ENCODE measurements at regions not wholly inside any gene's neighbourhood (a gene's known extent, or its start where the extent isn't known, plus 50 kb on each side); places are given as distances from the start of the nearest gene placed in this dataset.

- H3K9ac ChIP-seq (ENCODE audit: low read depth in 2 of 2, low read length in 2 of 2) = no peak overlapping the region
- no peak overlapping the region for H3K27ac ChIP-seq
- intact Hi-C loops (cut with DNase I) = no loop called here
- no peaks in the 10 kb centered on the region for H3K4me1 ChIP-seq
- no peaks in the 10 kb centered on the region for H3K36me3 ChIP-seq
- no peak for DNase-seq
- no peaks in the 10 kb centered on the region for H3K27me3 ChIP-seq
- no peak for TF ChIP-seq CTCF (IDR thresholded peaks at IDR 0.05)
- H3K4me3 ChIP-seq = no peak overlapping the region
- no peaks in the 10 kb centered on the region for H3K9me3 ChIP-seq
Measured at GRCh38 chr12:41762691-41763090, 382.0 kb downstream of the GXYLT1 start.

DNA sequence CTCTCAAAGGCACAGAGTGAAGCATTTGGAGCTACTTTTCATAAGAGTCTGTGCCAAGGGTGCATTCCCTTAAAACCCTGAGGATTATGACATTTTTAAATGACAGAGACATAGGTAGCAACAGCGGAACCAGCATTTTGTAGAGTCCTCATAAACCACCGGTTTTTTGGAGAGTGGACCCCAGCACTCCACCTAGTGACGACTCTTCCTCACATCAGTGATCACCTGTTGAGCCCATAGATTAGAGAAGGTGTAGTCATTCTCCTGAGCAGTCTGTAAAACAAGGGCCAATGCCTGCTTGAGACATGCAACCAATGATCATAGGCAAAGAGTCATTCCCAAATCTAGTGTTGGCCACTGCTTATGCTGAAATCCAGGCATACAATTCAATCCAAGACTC, 399.1 kb downstream of the GXYLT1 start:
- no peak overlapping the region for H3K4me3 ChIP-seq
- no peak overlapping the region for H3K9ac ChIP-seq (ENCODE audit: low read depth in 2 of 2, low read length in 2 of 2)
- no peaks in the 10 kb centered on the region for H3K36me3 ChIP-seq
- no peak for DNase-seq
- intact Hi-C loops (cut with DNase I) = no loop called here
- H3K27ac ChIP-seq = no peak overlapping the region
- H3K9me3 ChIP-seq = no peaks in the 10 kb centered on the region
- H3K27me3 ChIP-seq = no peaks in the 10 kb centered on the region
- no peak for TF ChIP-seq CTCF (IDR thresholded peaks at IDR 0.05)
- no peaks in the 10 kb centered on the region for H3K4me1 ChIP-seq

DNA sequence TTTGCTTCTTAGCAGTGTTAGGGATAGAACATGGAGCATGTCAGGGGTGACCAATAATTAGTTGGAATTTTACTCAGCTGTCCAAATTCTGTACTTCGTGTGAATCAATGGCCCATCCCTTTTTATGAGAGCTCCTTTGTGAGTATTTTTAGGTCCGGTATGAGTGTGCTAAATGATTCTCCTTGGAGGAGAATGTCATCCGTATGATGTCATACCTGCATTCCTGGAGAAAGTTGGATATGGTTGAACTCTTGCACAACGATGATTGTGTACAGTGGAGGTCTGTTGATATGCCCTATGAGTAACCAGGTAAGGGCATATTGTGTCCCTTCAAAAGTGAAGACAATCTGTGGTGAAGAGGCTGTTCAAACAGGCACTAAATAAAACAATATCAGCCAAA, 400.8 kb downstream of the GXYLT1 start:
- TF ChIP-seq CTCF (IDR thresholded peaks at IDR 0.05) = no peak
- intact Hi-C loops (cut with DNase I) = no loop called here
- Histone ChIP-seq H3K27me3 (no peaks in the 10 kb centered on the region), H3K9me3 (no peaks in the 10 kb centered on the region), H3K27ac (no peak overlapping the region), H3K4me3 (no peak overlapping the region), H3K9ac (ENCODE audit: low read depth in 2 of 2, low read length in 2 of 2) (no peak overlapping the region), H3K4me1 (no peaks in the 10 kb centered on the region), H3K36me3 (no peaks in the 10 kb centered on the region)
- no peak for DNase-seq

DNA sequence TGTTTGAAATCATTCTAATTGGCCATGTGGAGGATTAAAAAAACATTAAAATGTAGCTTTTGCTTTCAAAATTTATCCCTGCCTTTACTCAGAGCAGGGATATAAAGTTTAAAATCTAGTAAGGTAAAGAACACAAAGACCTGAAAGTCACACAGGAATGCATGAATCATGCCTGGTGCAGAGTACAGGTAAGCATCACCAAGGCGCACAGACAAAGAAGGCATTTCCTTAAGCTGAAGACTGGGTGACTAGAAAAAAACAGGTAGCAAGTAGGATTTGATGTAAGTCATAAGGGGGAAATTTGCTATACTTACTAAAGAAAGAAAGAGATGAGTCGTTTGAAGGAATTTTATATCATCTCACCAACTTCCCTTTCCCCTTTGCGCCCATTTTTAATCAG, 405.6 kb downstream of the GXYLT1 start:
- Histone ChIP-seq H3K27ac (no peak overlapping the region), H3K9me3 (no peaks in the 10 kb centered on the region), H3K4me1 (no peaks in the 10 kb centered on the region), H3K4me3 (no peak overlapping the region), H3K9ac (ENCODE audit: low read depth in 2 of 2, low read length in 2 of 2) (no peak overlapping the region), H3K27me3 (no peaks in the 10 kb centered on the region), H3K36me3 (no peaks in the 10 kb centered on the region)
- intact Hi-C loops (cut with DNase I) = no loop called here
- TF ChIP-seq CTCF (IDR thresholded peaks at IDR 0.05) = no peak
- no peak for DNase-seq

- H3K36me3 ChIP-seq = no peaks in the 10 kb centered on the region
- TF ChIP-seq CTCF (IDR thresholded peaks at IDR 0.05) = no peak
- H3K9me3 ChIP-seq = no peaks in the 10 kb centered on the region
- DNase-seq = no peak
- intact Hi-C loops (cut with DNase I) = no loop called here
- no peaks in the 10 kb centered on the region for H3K4me1 ChIP-seq
- no peak overlapping the region for H3K4me3 ChIP-seq
- no peak overlapping the region for H3K27ac ChIP-seq
- H3K9ac ChIP-seq (ENCODE audit: low read depth in 2 of 2, low read length in 2 of 2) = no peak overlapping the region
- H3K27me3 ChIP-seq = no peaks in the 10 kb centered on the region
Measured at GRCh38 chr12:41737423-41737822, 407.3 kb downstream of the GXYLT1 start.

DNA sequence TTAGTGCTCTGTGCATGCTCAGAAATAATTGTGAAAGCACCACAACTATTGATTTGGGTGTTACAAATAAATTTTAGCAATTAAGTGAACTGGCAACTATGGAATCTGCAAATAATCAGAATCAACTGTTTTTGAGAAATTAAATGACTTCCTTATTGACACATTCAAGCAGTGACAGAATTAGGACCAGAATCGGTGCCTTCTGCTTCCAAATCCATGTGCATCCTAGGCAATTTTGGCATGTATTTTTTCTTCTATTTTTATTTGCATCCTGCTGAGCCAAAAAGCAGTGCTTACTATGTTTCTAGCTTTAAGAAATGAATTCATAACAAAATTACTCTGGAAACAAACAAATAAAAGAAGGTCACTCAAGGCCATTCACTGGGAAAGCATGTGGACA, 408.2 kb downstream of the GXYLT1 start:
- H3K36me3 ChIP-seq = no peaks in the 10 kb centered on the region
- no peak for DNase-seq
- H3K27me3 ChIP-seq = no peaks in the 10 kb centered on the region
- intact Hi-C loops (cut with DNase I) = no loop called here
- H3K9ac ChIP-seq (ENCODE audit: low read depth in 2 of 2, low read length in 2 of 2) = no peak overlapping the region
- no peak for TF ChIP-seq CTCF (IDR thresholded peaks at IDR 0.05)
- no peaks in the 10 kb centered on the region for H3K9me3 ChIP-seq
- no peak overlapping the region for H3K27ac ChIP-seq
- H3K4me3 ChIP-seq = no peak overlapping the region
- H3K4me1 ChIP-seq = no peaks in the 10 kb centered on the region

All from colonic mucosa (tissue), 4 donors.